ENCODE measurements at regions not wholly inside any gene's neighbourhood (a gene's known extent, or its start where the extent isn't known, plus 50 kb on each side); places are given as distances from the start of the nearest gene placed in this dataset.

DNA sequence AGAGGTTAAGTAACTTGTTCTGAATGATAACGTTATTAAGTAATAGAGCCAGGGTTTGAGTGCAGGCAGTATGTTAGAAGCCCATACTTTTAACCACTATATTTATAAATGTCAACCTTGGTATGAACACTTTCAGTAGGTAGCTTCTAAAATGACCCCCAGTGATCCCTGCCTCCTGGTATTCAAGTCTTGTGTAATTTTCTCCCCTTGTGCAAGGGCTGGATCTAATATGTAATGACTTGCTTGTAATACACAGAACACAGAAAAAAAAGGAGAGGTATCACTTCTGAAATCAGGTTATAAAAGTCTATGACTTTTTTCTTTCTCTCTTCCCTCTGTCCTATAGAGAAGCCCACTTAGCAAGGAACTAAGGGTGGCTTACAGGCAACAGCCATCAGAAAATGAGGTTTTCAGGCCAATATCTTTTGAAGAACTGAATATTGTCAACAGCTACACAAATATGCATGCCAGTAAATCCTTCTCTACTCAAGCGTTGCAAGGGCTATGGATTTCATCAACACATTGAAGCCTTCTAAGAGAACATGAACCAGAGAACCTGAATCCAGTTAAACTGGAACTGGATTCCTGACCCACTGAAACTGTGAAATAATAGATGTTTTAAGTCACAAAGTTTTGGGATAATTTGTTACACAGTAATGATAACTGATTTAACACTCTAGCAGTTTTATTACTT, 712.3 kb downstream of the METTL15 start:
- Histone ChIP-seq H3K36me3 (ENCODE audit: control insufficient read depth in 2 of 2, extremely low read depth in 1 of 2, insufficient read depth in 2 of 2, low read length in 2 of 2) (no peaks in the 10 kb centered on the region), H3K4me1 (ENCODE audit: control insufficient read depth, extremely low read depth, insufficient read depth, low read length) (peaks cover 7% of the 10 kb centered on the region), H3K79me2 (ENCODE audit: control insufficient read depth, insufficient read depth, low read length) (peaks cover 2% of the 10 kb centered on the region), H4K20me1 (replicated peaks; ENCODE audit: control insufficient read depth, extremely low read depth, insufficient read depth, low read length) (no peaks in the 10 kb centered on the region), H3K27me3 (ENCODE audit: control insufficient read depth in 2 of 2, insufficient read depth in 2 of 2, low read length in 2 of 2) (no peaks in the 10 kb centered on the region), H3K9me3 (replicated peaks; ENCODE audit: control insufficient read depth, insufficient read depth, low read length) (no peaks in the 10 kb centered on the region), H3K9ac (replicated peaks; ENCODE audit: extremely low read depth, insufficient read depth, low read length) (no peak overlapping the region), H2AFZ (ENCODE audit: low read depth, low read length) (no peak overlapping the region), H3K27ac (ENCODE audit: insufficient read depth, low read depth, low read length) (no peak overlapping the region), H3K9me1 (replicated peaks; ENCODE audit: control insufficient read depth, extremely low read depth, insufficient read depth, low read length) (no peaks in the 10 kb centered on the region), H3K4me2 (ENCODE audit: insufficient read depth, low read length) (no peak overlapping the region), H3K4me3 (replicated peaks in 1 of 3; ENCODE audit: insufficient read depth in 1 of 3, low read depth in 1 of 3, low read length in 3 of 3) (no peak overlapping the region)
- dilution Hi-C loops (cut with MboI; ENCODE audit: extremely low pct_ligation_motif_present, low sequenced_read_pairs) (no loop called here), intact Hi-C loops (cut with micrococcal nuclease) (no loop called here)
- DNase-seq (ENCODE audit: low read depth, low spot score) (no peak), FAIRE-seq (no peak)
- POLR2A ChIA-PET = no interaction called here
- CTCF ChIA-PET = interaction anchor here (1.4 to 2.8 kb wide), 3 partner anchors 10 to 199 kb away, joined by 3 to 11 read pairs (median 3); no protein-coding TSS in a partner anchor
- TF ChIP-seq POLR2AphosphoS5 (IDR thresholded peaks at IDR 0.05; ENCODE audit: insufficient read depth, low read depth, low read length) (no peak), MYC (IDR thresholded peaks at IDR 0.05; ENCODE audit: low read depth, low read length) (no peak), GATA2 (IDR thresholded peaks at IDR 0.05; ENCODE audit: insufficient read depth, insufficient read length, low read depth, low read length) (no peak), POLR2A (IDR thresholded peaks at IDR 0.05; ENCODE audit: low read depth, low read length) (no peak), MAX (IDR thresholded peaks at IDR 0.05; ENCODE audit: insufficient read depth, insufficient read length) (no peak), FOS (IDR thresholded peaks at IDR 0.05; ENCODE audit: borderline replicate concordance, insufficient read depth, low read length) (no peak), JUN (IDR thresholded peaks at IDR 0.05; ENCODE audit: borderline replicate concordance, insufficient read depth, insufficient read length, low read depth) (no peak), EZH2 (IDR thresholded peaks at IDR 0.05; ENCODE audit: borderline replicate concordance, low read depth, low read length, severe bottlenecking) (no peak)
- TF ChIP-seq, protein P1, sequence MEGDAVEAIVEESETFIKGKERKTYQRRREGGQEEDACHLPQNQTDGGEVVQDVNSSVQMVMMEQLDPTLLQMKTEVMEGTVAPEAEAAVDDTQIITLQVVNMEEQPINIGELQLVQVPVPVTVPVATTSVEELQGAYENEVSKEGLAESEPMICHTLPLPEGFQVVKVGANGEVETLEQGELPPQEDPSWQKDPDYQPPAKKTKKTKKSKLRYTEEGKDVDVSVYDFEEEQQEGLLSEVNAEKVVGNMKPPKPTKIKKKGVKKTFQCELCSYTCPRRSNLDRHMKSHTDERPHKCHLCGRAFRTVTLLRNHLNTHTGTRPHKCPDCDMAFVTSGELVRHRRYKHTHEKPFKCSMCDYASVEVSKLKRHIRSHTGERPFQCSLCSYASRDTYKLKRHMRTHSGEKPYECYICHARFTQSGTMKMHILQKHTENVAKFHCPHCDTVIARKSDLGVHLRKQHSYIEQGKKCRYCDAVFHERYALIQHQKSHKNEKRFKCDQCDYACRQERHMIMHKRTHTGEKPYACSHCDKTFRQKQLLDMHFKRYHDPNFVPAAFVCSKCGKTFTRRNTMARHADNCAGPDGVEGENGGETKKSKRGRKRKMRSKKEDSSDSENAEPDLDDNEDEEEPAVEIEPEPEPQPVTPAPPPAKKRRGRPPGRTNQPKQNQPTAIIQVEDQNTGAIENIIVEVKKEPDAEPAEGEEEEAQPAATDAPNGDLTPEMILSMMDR (IDR thresholded peaks at IDR 0.05; ENCODE audit: extremely low read depth in 1 of 2, insufficient read depth in 1 of 2, low read depth in 1 of 2, low read length in 2 of 2) = no peak
- BruUV-seq (replicated peaks) = no TSS peak
